A673 (cell line): ENCODE measurements at regions not wholly inside any gene's neighbourhood (a gene's known extent, or its start where the extent isn't known, plus 50 kb on each side); places are given as distances from the start of the nearest gene placed in this dataset.
A peak's percentile ranks its signal among the peaks of the same experiment; 100 is the strongest.

Experiments
- BruUV-seq: library from RNA; stranded (reverse); fragments of 400-500 nt; replicated peaks from 2 replicates; lab custom pipeline; 2021; lab: Mats Ljungman, UMichigan
- CTCF ChIA-PET: fragments of 300-600 bp; sonication (Branson Sonifier 250); formaldehyde crosslinking; loops from one replicate; lab custom pipeline; 2022; ENCODE audit warnings: antibody characterized with exemption; lab: Charles Lee
- POLR2A ChIA-PET: fragments of 300-600 bp; sonication (Branson Sonifier 250); formaldehyde crosslinking; loops from one replicate; lab custom pipeline; 2022; ENCODE audit warnings: antibody characterized with exemption; ENCODE audit not compliant: low non-redundant PET; lab: Charles Lee
- DNase-seq: peaks from one replicate; pipeline ENCODE4 v3.0.0-alpha.2; 2015; ENCODE audit warnings: low spot score
- H3K27ac ChIP-seq: fragments of 200-600 bp; sonication (generic); 2 replicates; pipeline ENCODE4 v1.5.1; 2016; ENCODE audit warnings: mixed run types, low read depth, mild to moderate bottlenecking, mixed read lengths, antibody characterized with exemption, low read length; ENCODE audit not compliant: poor library complexity, severe bottlenecking
- H3K27me3 ChIP-seq: fragments of 200-600 bp; sonication (generic); replicated peaks from 2 replicates; pipeline ENCODE4 v1.6.1; 2017; ENCODE audit warnings: mixed run types, low read depth, mild to moderate bottlenecking, mixed read lengths, antibody characterized with exemption, low read length; ENCODE audit not compliant: insufficient read depth, poor library complexity
- H3K36me3 ChIP-seq: fragments of 200-600 bp; sonication (generic); 2 replicates; pipeline ENCODE4 v1.6.1; 2016; ENCODE audit warnings: mixed run types, mild to moderate bottlenecking, mixed read lengths, antibody characterized with exemption, low read length; ENCODE audit not compliant: insufficient read depth, poor library complexity, severe bottlenecking
- H3K4me1 ChIP-seq: fragments of 200-600 bp; sonication (generic); 2 replicates; pipeline ENCODE4 v1.6.1; 2017; ENCODE audit warnings: mixed run types, mild to moderate bottlenecking, mixed read lengths, antibody characterized with exemption, low read length; ENCODE audit not compliant: insufficient read depth, poor library complexity, severe bottlenecking
- H3K4me3 ChIP-seq: fragments of 200-600 bp; sonication (generic); 2 replicates; pipeline ENCODE4 v1.5.1; 2016; ENCODE audit warnings: low read depth, mixed run types, mild to moderate bottlenecking, mixed read lengths, low read length; ENCODE audit not compliant: poor library complexity, severe bottlenecking
- H3K9me3 ChIP-seq: fragments of 200-600 bp; sonication (generic); 2 replicates; pipeline ENCODE4 v1.6.1; 2016; ENCODE audit warnings: mixed run types, low read depth, mild to moderate bottlenecking, mixed read lengths, antibody characterized with exemption, low read length; ENCODE audit not compliant: poor library complexity, severe bottlenecking
- CTCF ChIP-seq: fragments of 300-800, 200-600 bp; sonication (generic); conservative IDR thresholded peaks from 2 replicates; pipeline ENCODE4 v1.5.1; 2017; ENCODE audit warnings: low read depth, mild to moderate bottlenecking, antibody characterized with exemption, low read length, moderate library complexity, mixed read lengths
- EZH2 ChIP-seq: fragments of 200-600 bp; sonication (generic); IDR thresholded peaks from 2 replicates; pipeline ENCODE4 v1.6.1; 2017; ENCODE audit warnings: borderline replicate concordance, low read depth, mild to moderate bottlenecking, mixed read lengths, antibody characterized with exemption, low read length; ENCODE audit not compliant: poor library complexity, severe bottlenecking
- intact Hi-C: fragments of 100-400 bp; cut with micrococcal nuclease; formaldehyde crosslinking; loops from one replicate; pipeline ENCODE4 v1.10.0; 2022; ENCODE audit not compliant: unreplicated experiment

- no peaks in the 10 kb centered on the region for H3K9me3 ChIP-seq
- DNase-seq, result no peak
- H3K27me3 ChIP-seq, result no peaks in the 10 kb centered on the region
- H3K4me1 ChIP-seq, result peaks cover 51% of the 10 kb centered on the region
- no peak for TF ChIP-seq EZH2
- CTCF ChIA-PET, result no interaction called here
- H3K36me3 ChIP-seq, result no peaks in the 10 kb centered on the region
- POLR2A ChIA-PET, result no interaction called here
- H3K4me3 ChIP-seq, result no peak overlapping the region
- no peak overlapping the region for H3K27ac ChIP-seq
- BruUV-seq, result no TSS peak
- intact Hi-C loops, result no loop called here
Measured at GRCh38 chr14:71625175-71625574, 307.1 kb upstream of the RGS6 start.

GRCh38 chr14:71625891-71626701, 306.1 kb upstream of the RGS6 start:
- H3K4me3 ChIP-seq, result no peak overlapping the region
- TF ChIP-seq EZH2 (no peak), CTCF (no peak)
- no TSS peak for BruUV-seq
- intact Hi-C loops, result no loop called here
- H3K27me3 ChIP-seq, result no peaks in the 10 kb centered on the region
- CTCF ChIA-PET, result interaction anchor here (0.6 kb wide), 2 partner anchors 85 to 654 kb away, joined by 6 to 8 read pairs; no protein-coding TSS in a partner anchor
- DNase-seq, result peak; percentile 70
- H3K4me1 ChIP-seq, result peaks cover 51% of the 10 kb centered on the region
- H3K9me3 ChIP-seq, result no peaks in the 10 kb centered on the region
- H3K36me3 ChIP-seq, result no peaks in the 10 kb centered on the region
- peak overlapping the region; percentile 56 for H3K27ac ChIP-seq
- POLR2A ChIA-PET, result no interaction called here

GRCh38 chr14:71628433-71628832, 303.8 kb upstream of the RGS6 start:
- Histone ChIP-seq H3K36me3 (no peaks in the 10 kb centered on the region), H3K27me3 (no peaks in the 10 kb centered on the region), H3K9me3 (no peaks in the 10 kb centered on the region), H3K4me3 (no peak overlapping the region), H3K4me1 (peaks cover 48% of the 10 kb centered on the region), H3K27ac (peak overlapping the region; percentile 15)
- ChIA-PET CTCF (no interaction called here), POLR2A (no interaction called here)
- TF ChIP-seq CTCF (no peak), EZH2 (no peak)
- intact Hi-C loops, result no loop called here
- peak; percentile 51 for DNase-seq
- no TSS peak for BruUV-seq

- H3K27me3 ChIP-seq, result no peaks in the 10 kb centered on the region
- DNase-seq, result no peak
- TF ChIP-seq CTCF, result no peak
- no peak for TF ChIP-seq EZH2
- no peaks in the 10 kb centered on the region for H3K9me3 ChIP-seq
- H3K4me3 ChIP-seq, result no peak overlapping the region
- no TSS peak for BruUV-seq
- H3K36me3 ChIP-seq, result no peaks in the 10 kb centered on the region
- ChIA-PET CTCF (no interaction called here), POLR2A (no interaction called here)
- no peak overlapping the region for H3K27ac ChIP-seq
- peaks cover 47% of the 10 kb centered on the region for H3K4me1 ChIP-seq
- intact Hi-C loops, result no loop called here
Measured at GRCh38 chr14:71629250-71629649, 303.0 kb upstream of the RGS6 start.
